Activated naive CD4-positive, alpha-beta T cell treated with Interleukin-2 at 50 U/mL for 16 hours (primary cell): ENCODE measurements at regions not wholly inside any gene's neighbourhood (a gene's known extent, or its start where the extent isn't known, plus 50 kb on each side); places are given as distances from the start of the nearest gene placed in this dataset.

Experiments used
- DNase-seq: peaks from one replicate; pipeline ENCODE4 v3.0.0-alpha.2; 2020

DNA sequence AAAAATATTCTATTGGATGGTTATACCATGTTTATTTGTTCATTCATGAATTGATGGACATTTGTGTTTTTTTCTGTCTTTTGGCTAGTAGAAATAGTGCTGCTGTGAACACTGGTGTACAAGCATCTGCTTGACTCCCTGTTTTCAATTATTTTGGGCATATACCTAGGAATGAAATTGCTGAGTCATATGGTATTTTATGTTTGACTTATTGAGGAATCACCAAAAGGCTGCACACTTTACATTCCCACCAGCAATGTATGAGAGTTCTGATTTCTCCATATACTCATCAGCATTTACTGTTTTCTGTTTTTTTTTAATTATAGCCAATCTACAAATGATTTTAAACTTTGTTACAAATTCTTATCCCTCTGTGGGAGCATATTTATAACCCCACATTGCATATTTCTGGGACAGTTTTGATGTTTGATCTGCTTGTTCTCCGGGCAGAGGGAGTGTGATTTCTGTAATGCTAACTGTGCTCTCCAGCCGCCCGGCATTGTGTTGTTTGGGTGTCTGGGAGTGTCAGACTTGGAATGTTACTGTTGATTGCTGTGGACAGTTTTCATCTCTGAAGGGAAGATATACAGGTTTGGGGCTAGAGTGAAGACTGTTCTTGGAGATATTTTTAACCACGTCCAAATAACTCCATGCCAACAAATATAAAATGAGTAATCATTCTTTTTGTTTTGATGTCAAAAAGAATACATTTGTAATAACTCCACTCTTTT is 60.5 kb upstream of the PGRMC2 start:
- DNase-seq: no peak

DNA sequence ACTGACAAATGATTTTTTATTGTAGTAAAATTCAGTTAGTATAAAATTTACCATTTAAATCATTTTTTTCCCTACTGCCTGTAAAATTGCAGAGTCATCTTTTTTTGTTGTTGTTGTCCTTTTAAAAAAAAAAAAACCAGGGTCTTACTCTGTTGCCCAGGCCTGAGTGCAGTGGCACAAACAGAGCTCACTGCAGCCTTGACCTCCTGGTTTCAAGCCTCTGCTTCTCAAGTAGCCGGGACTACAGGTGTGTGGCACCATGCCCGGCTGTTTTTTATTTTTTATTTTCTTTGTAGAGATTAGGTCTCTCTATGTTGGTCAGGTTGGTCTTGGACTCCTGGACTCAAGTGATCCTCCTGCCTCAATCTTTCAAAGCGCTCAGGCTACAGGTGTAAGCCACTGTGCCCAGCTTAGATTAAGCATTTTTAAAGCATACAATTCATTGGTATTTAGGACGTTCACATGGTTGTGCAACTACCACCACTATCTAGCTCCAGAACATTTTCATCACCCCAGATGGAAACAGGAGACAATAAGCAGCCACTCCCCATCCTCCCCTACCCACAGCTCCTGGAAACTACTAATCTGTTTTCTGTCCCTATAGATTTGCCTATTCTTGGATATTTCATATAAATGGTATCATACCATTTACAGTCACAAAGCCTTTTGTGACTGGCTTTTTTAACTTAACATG is 59.7 kb upstream of the PGRMC2 start:
- no peak for DNase-seq

- DNase-seq: no peak
Measured at GRCh38 chr4:128346054-128346716, 58.6 kb upstream of the PGRMC2 start.

DNA sequence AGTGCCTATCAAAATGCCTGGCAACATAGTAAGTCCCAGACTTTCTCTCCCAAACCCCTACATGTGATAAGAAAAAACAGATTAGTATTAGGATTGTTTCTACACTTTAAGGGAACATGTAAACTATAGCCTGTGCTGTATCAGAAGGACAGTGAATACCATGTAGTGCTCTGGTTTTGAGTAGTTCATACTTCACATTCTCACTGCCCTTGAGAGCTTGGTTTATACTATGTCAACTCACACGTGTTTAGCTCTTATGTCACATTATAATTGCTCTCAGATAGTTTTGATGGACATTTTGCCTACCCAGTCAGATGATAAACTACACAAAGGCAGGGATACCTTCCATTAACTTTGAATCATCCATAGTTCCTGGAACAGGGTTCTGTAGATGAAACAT is 58.0 kb upstream of the PGRMC2 start:
- no peak for DNase-seq

- DNase-seq: no peak
Measured at GRCh38 chr4:128342762-128343161, 55.1 kb upstream of the PGRMC2 start.

GRCh38 chr4:128341634-128342033 is 54.0 kb upstream of the PGRMC2 start:
- no peak for DNase-seq

DNA sequence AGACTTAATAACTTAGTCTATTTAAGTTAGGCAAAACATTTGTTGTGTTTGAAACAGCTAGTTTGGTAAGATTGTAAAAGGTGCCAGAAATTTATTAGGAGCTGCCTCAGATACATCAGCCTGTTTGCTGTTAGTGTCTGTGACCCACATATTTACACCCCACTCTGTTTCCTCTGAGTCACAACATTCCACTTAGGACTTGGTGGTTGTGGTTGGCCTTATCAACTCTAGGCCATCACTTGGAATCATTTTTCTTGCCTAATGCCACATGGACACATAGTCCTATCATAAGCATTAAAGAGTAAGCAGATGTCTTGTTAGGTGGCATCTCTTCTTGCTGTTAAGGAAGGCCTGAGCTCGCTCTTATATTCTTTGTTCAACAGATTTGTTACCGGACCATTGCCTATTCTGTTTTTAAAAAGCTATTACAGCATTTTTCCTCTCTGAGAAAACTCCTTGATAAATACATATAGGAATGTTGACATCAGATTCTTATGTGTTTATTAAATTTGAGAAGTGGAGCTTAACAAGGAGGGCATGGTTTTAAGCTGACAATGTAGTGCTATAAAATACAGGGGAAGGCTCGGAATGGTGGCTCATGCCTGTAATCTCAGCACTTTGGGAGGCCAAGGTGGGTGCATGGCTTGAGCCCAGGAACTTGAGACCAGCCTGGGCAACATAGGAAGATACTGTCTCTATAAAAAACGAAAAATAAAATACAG is 51.2 kb upstream of the PGRMC2 start:
- no peak for DNase-seq

- no peak for DNase-seq
Measured at GRCh38 chr4:128337863-128338262, 50.2 kb upstream of the PGRMC2 start.
